OCI-LY7 (cell line): ENCODE measurements at regions not wholly inside any gene's neighbourhood (a gene's known extent, or its start where the extent isn't known, plus 50 kb on each side); places are given as distances from the start of the nearest gene placed in this dataset.

Experiments
- BruUV-seq: library from RNA; stranded (reverse); fragments of 400-500 nt; replicated peaks from 2 replicates; lab custom pipeline; 2021; lab: Mats Ljungman, UMichigan
- CTCF ChIA-PET: fragments of 300-600 bp; sonication (Branson Sonifier 250); formaldehyde crosslinking; loops from one replicate; lab custom pipeline; 2022; ENCODE audit warnings: antibody characterized with exemption; ENCODE audit not compliant: unreplicated experiment; lab: Charles Lee
- POLR2A ChIA-PET: fragments of 300-600 bp; sonication (Branson Sonifier 250); formaldehyde crosslinking; loops from one replicate; lab custom pipeline; 2022; ENCODE audit warnings: antibody characterized with exemption; lab: Charles Lee
- DNase-seq: peaks from one replicate; pipeline ENCODE4 v3.0.0-alpha.2; 2015; ENCODE audit warnings: low spot score
- H2AFZ ChIP-seq: fragments of 200-600 bp; sonication (generic), shearing (Covaris generic); 2 replicates; pipeline ENCODE4 v1.6.1; 2014; ENCODE audit warnings: mild to moderate bottlenecking, antibody characterized with exemption, low read length, moderate library complexity
- H3K27ac ChIP-seq: fragments of 200-600 bp; sonication (generic); 2 replicates; pipeline ENCODE4 v1.5.1; 2014; ENCODE audit warnings: mixed run types, low read depth, mild to moderate bottlenecking, moderate library complexity, low read length, inconsistent platforms; ENCODE audit not compliant: poor library complexity, severe bottlenecking
- H3K36me3 ChIP-seq: fragments of 200-600 bp; sonication (generic); 2 replicates; pipeline ENCODE4 v1.6.1; 2014; ENCODE audit warnings: mild to moderate bottlenecking, antibody characterized with exemption, low read length, moderate library complexity, mixed read lengths; ENCODE audit not compliant: insufficient read depth
- H3K4me1 ChIP-seq: fragments of 200-600 bp; sonication (generic); 2 replicates; pipeline ENCODE4 v1.5.1; 2014; ENCODE audit warnings: mild to moderate bottlenecking, low read length; ENCODE audit not compliant: insufficient read depth, poor library complexity, severe bottlenecking
- H3K4me2 ChIP-seq: fragments of 200-600 bp; sonication (generic); 2 replicates; pipeline ENCODE4 v1.6.1; 2014; ENCODE audit warnings: mild to moderate bottlenecking, low read length
- H3K4me3 ChIP-seq: fragments of 200-600 bp; sonication (generic); 2 replicates; pipeline ENCODE4 v1.5.1; 2014; ENCODE audit warnings: mild to moderate bottlenecking, low read depth, low read length; ENCODE audit not compliant: poor library complexity, severe bottlenecking
- H3K79me2 ChIP-seq: fragments of 200-600 bp; sonication (generic); 2 replicates; pipeline ENCODE4 v1.6.1; 2016; ENCODE audit warnings: low read depth, mild to moderate bottlenecking, low read length, moderate library complexity, mixed read lengths; ENCODE audit not compliant: insufficient read depth
- H3K9me2 ChIP-seq: fragments of 200-600 bp; sonication (generic); 2 replicates; pipeline ENCODE4 v1.6.1; 2016; ENCODE audit warnings: mild to moderate bottlenecking, low read length, mixed read lengths; ENCODE audit not compliant: insufficient read depth
- H3K9me3 ChIP-seq: fragments of 200-600 bp; sonication (generic); 2 replicates; pipeline ENCODE4 v1.6.1; 2014; ENCODE audit warnings: mild to moderate bottlenecking, mixed run types, low read length, mixed read lengths
- H4K20me1 ChIP-seq: fragments of 200-600 bp; sonication (generic); 2 replicates; pipeline ENCODE4 v1.6.1; 2014; ENCODE audit warnings: mild to moderate bottlenecking, antibody characterized with exemption, low read length, moderate library complexity, mixed read lengths; ENCODE audit not compliant: insufficient read depth
- EZH2phosphoT487 ChIP-seq: fragments of 200-600 bp; sonication (generic); IDR thresholded peaks from 2 replicates; pipeline ENCODE4 v1.6.1; 2018; ENCODE audit warnings: low read depth, borderline replicate concordance, mild to moderate bottlenecking, mixed run types, antibody characterized with exemption, low read length, moderate library complexity, mixed read lengths
- intact Hi-C: fragments of 100-400 bp; cut with micrococcal nuclease; formaldehyde crosslinking; loops from one replicate; pipeline ENCODE4 v1.10.0; 2022; ENCODE audit not compliant: unreplicated experiment
- TF ChIP-seq, protein P1 (sequence below): fragments of 200-600 bp; sonication (generic); conservative IDR thresholded peaks from 2 replicates; pipeline ENCODE4 v1.5.1; 2014; ENCODE audit warnings: mild to moderate bottlenecking, antibody characterized with exemption, low read length, moderate library complexity, mixed read lengths

DNA sequence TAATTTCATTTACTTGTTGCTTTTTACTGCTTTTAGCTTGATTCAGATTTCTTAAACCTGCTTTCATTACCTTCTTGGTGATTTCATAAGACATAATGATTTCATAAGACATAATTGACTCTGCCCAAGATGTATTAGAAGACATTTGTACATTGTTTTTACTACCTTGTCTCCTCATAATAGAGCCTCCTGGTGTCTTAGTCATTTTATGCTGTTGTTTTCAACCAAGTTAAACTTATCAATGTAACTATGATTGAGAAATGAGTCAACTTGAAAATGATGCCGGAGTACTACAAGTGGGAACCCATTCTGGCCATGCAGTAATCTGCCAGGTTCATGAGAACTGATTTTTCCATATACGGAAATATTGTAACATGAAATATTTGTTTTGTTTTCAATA is 573.6 kb downstream of the MMUT start:
- Histone ChIP-seq H3K36me3 (no peaks in the 10 kb centered on the region), H3K79me2 (no peaks in the 10 kb centered on the region), H3K27ac (no peak overlapping the region), H3K9me3 (no peaks in the 10 kb centered on the region), H4K20me1 (peaks cover 4% of the 10 kb centered on the region; the same call in 1 of the 2 replicates), H2AFZ (no peak overlapping the region), H3K4me3 (no peak overlapping the region), H3K4me2 (no peak overlapping the region), H3K4me1 (no peaks in the 10 kb centered on the region), H3K9me2 (no peaks in the 10 kb centered on the region)
- ChIA-PET CTCF (no interaction called here), POLR2A (no interaction called here)
- TF ChIP-seq EZH2phosphoT487: no peak
- TF ChIP-seq, protein P1, sequence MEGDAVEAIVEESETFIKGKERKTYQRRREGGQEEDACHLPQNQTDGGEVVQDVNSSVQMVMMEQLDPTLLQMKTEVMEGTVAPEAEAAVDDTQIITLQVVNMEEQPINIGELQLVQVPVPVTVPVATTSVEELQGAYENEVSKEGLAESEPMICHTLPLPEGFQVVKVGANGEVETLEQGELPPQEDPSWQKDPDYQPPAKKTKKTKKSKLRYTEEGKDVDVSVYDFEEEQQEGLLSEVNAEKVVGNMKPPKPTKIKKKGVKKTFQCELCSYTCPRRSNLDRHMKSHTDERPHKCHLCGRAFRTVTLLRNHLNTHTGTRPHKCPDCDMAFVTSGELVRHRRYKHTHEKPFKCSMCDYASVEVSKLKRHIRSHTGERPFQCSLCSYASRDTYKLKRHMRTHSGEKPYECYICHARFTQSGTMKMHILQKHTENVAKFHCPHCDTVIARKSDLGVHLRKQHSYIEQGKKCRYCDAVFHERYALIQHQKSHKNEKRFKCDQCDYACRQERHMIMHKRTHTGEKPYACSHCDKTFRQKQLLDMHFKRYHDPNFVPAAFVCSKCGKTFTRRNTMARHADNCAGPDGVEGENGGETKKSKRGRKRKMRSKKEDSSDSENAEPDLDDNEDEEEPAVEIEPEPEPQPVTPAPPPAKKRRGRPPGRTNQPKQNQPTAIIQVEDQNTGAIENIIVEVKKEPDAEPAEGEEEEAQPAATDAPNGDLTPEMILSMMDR: no peak
- intact Hi-C loops: no loop called here
- no TSS peak for BruUV-seq
- DNase-seq: no peak

DNA sequence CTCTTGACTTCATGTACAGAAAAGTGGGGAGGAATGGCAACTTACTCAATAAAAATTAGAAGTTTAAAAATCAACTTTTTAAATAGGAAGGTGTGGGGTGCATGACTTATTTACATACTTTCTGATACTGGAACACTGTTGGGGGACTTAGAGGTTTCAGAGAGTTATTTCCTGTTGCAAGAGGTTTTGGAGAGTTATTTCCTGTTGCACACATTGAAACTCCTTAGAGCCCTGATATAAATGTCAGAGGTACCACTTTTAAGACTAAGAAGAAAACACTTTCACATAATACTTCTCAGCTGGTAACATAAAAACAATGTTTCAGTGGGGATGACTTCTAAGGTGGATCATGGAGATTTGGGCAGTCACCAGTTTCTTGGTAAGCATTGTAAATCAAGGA is 579.9 kb downstream of the MMUT start:
- TF ChIP-seq, protein P1: no peak
- TF ChIP-seq EZH2phosphoT487: no peak
- Histone ChIP-seq H3K4me2 (no peak overlapping the region), H3K27ac (no peak overlapping the region), H4K20me1 (no peaks in the 10 kb centered on the region), H3K36me3 (no peaks in the 10 kb centered on the region), H3K9me2 (no peaks in the 10 kb centered on the region), H3K4me1 (no peaks in the 10 kb centered on the region), H3K9me3 (no peaks in the 10 kb centered on the region), H3K4me3 (no peak overlapping the region), H2AFZ (no peak overlapping the region), H3K79me2 (no peaks in the 10 kb centered on the region)
- POLR2A ChIA-PET: interaction anchor here (0.7 kb wide), 1 partner anchor 98 kb away, joined by 3 read pairs; no protein-coding TSS in a partner anchor
- no peak for DNase-seq
- CTCF ChIA-PET: no interaction called here
- intact Hi-C loops: no loop called here
- no TSS peak for BruUV-seq

DNA sequence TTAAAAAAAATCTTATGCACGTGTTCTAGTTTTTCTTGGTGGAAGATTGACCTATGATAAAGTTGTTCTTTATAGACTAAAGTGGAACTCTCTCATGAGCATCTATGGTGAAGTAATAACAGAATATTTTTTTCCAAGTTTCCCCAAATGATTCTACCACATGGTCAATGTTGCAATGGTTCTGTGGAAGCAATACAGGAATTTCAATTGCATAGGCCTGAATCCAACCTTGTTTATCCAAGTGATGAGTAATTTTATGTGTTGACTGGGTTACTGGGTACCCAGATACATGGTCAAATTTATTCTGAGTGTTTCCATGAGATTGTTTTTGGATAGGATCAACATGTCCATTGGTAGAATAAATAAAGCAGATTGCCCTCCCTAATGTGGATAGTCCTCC is 581.5 kb downstream of the MMUT start:
- TF ChIP-seq, protein P1: no peak
- no peak for TF ChIP-seq EZH2phosphoT487
- no peaks in the 10 kb centered on the region for H3K36me3 ChIP-seq
- POLR2A ChIA-PET: interaction anchor here (0.6 kb wide), 1 partner anchor 14 kb away, joined by 3 read pairs; no protein-coding TSS in a partner anchor
- H3K9me3 ChIP-seq: no peaks in the 10 kb centered on the region
- H3K4me1 ChIP-seq: no peaks in the 10 kb centered on the region
- no peak overlapping the region for H3K4me3 ChIP-seq
- CTCF ChIA-PET: no interaction called here
- no peak overlapping the region for H3K27ac ChIP-seq
- intact Hi-C loops: no loop called here
- H3K4me2 ChIP-seq: no peak overlapping the region
- DNase-seq: no peak
- H3K9me2 ChIP-seq: no peaks in the 10 kb centered on the region
- H2AFZ ChIP-seq: no peak overlapping the region
- H4K20me1 ChIP-seq: no peaks in the 10 kb centered on the region
- no peaks in the 10 kb centered on the region for H3K79me2 ChIP-seq
- no TSS peak for BruUV-seq
